ENCODE measurements at regions not wholly inside any gene's neighbourhood (a gene's known extent, or its start where the extent isn't known, plus 50 kb on each side); places are given as distances from the start of the nearest gene placed in this dataset.

DNA sequence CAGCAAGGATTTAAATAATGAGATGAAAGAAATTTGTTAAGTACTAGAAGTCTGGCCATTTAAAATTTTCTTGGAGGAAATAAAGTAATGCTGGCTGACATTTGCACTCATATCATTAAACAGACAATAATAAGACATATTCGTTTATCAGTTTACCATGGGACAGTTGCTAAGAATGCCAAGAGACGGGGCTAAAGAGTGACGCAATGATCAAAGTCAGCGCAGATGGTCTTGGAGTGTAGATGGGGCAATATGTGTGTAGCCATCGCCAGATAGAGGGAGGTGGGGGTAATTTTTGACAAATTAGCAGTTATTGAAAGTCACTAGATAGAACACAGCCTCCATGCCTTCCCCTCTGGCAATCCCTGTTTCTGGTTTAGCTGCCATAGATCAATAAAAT is 413.2 kb upstream of the JAG1 start:
- TF ChIP-seq FOXP2 (optimal IDR thresholded peaks at IDR 0.05; ENCODE audit: borderline replicate concordance, extremely low read depth, extremely low read length, insufficient read depth) (no peak), TAF1 (IDR thresholded peaks at IDR 0.05; ENCODE audit: borderline replicate concordance, insufficient read depth, low read length) (no peak), POLR2AphosphoS5 (IDR thresholded peaks at IDR 0.05; ENCODE audit: low read depth, low read length) (no peak), SIN3A (IDR thresholded peaks at IDR 0.05; ENCODE audit: borderline replicate concordance, insufficient read depth, low read length) (no peak)
- TF ChIP-seq, protein P1, sequence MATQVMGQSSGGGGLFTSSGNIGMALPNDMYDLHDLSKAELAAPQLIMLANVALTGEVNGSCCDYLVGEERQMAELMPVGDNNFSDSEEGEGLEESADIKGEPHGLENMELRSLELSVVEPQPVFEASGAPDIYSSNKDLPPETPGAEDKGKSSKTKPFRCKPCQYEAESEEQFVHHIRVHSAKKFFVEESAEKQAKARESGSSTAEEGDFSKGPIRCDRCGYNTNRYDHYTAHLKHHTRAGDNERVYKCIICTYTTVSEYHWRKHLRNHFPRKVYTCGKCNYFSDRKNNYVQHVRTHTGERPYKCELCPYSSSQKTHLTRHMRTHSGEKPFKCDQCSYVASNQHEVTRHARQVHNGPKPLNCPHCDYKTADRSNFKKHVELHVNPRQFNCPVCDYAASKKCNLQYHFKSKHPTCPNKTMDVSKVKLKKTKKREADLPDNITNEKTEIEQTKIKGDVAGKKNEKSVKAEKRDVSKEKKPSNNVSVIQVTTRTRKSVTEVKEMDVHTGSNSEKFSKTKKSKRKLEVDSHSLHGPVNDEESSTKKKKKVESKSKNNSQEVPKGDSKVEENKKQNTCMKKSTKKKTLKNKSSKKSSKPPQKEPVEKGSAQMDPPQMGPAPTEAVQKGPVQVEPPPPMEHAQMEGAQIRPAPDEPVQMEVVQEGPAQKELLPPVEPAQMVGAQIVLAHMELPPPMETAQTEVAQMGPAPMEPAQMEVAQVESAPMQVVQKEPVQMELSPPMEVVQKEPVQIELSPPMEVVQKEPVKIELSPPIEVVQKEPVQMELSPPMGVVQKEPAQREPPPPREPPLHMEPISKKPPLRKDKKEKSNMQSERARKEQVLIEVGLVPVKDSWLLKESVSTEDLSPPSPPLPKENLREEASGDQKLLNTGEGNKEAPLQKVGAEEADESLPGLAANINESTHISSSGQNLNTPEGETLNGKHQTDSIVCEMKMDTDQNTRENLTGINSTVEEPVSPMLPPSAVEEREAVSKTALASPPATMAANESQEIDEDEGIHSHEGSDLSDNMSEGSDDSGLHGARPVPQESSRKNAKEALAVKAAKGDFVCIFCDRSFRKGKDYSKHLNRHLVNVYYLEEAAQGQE (IDR thresholded peaks at IDR 0.05; ENCODE audit: insufficient read depth in 1 of 2, low read depth in 2 of 2, low read length in 2 of 2), result no peak

DNA sequence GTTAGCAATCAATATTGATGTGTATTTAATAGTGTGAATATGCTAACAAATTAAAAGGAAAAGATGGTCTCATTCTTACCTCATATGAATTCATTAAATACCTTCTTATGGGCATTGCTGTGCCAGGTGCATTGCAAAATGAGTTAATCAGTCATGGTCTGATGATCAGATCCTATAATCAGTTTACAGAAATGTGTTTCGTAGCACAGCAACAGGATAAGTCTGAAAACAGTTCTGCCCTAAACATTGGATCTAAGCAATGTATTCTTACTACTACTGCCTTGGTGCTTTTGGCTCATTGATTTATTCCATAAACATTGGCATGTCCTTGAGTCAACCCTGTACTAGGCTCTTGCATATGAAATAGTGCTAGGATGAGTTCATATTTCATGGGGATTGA is 417.0 kb upstream of the JAG1 start:
- TF ChIP-seq POLR2AphosphoS5 (IDR thresholded peaks at IDR 0.05; ENCODE audit: low read depth, low read length) (no peak), SIN3A (IDR thresholded peaks at IDR 0.05; ENCODE audit: borderline replicate concordance, insufficient read depth, low read length) (no peak), FOXP2 (optimal IDR thresholded peaks at IDR 0.05; ENCODE audit: borderline replicate concordance, extremely low read depth, extremely low read length, insufficient read depth) (no peak), TAF1 (IDR thresholded peaks at IDR 0.05; ENCODE audit: borderline replicate concordance, insufficient read depth, low read length) (no peak)
- TF ChIP-seq, protein P1 (IDR thresholded peaks at IDR 0.05; ENCODE audit: insufficient read depth in 1 of 2, low read depth in 2 of 2, low read length in 2 of 2), result no peak

DNA sequence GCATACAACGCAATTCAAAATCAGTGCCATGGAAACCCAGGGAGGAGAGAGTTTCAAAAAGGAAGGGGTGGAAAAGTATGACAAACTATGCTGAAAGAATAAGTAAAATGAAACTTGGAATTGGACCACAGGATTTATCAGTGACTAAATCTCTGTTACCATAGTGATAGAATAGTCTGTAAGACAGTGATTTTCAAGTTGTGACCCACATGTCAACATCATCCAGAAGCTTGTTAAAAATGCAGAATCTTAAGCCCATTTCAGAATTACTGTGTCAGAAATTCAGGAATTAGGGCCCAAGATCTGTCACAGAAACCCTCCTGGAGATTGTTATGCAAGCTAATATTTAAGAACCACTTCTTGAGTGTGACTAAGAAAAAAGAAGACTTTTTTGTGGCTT is 417.7 kb upstream of the JAG1 start:
- TF ChIP-seq FOXP2 (optimal IDR thresholded peaks at IDR 0.05; ENCODE audit: borderline replicate concordance, extremely low read depth, extremely low read length, insufficient read depth) (no peak), TAF1 (IDR thresholded peaks at IDR 0.05; ENCODE audit: borderline replicate concordance, insufficient read depth, low read length) (no peak), POLR2AphosphoS5 (IDR thresholded peaks at IDR 0.05; ENCODE audit: low read depth, low read length) (no peak), SIN3A (IDR thresholded peaks at IDR 0.05; ENCODE audit: borderline replicate concordance, insufficient read depth, low read length) (no peak)
- TF ChIP-seq, protein P1 (IDR thresholded peaks at IDR 0.05; ENCODE audit: insufficient read depth in 1 of 2, low read depth in 2 of 2, low read length in 2 of 2), result no peak

DNA sequence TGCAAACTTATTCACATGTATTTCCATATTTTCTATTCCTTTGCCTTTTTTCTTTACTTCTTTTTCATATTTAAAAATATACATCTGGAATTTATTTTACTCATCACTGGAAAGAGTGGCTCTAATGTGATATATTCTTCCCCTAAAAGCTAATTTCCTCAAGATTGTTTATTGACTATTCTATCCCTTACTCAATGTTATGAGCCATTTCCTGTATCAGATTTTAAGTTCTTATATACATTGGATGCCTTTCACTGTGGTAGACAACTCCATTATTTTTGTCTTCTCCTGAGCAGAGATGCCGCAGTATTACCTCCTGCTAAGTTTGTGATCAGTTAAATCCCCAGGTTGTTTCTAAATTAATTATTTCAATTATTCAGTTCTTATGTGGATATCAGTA is 418.4 kb upstream of the JAG1 start:
- TF ChIP-seq, protein P1 (IDR thresholded peaks at IDR 0.05; ENCODE audit: insufficient read depth in 1 of 2, low read depth in 2 of 2, low read length in 2 of 2), result no peak
- TF ChIP-seq FOXP2 (optimal IDR thresholded peaks at IDR 0.05; ENCODE audit: borderline replicate concordance, extremely low read depth, extremely low read length, insufficient read depth), result no peak
- TF ChIP-seq TAF1 (IDR thresholded peaks at IDR 0.05; ENCODE audit: borderline replicate concordance, insufficient read depth, low read length), result no peak
- TF ChIP-seq SIN3A (IDR thresholded peaks at IDR 0.05; ENCODE audit: borderline replicate concordance, insufficient read depth, low read length), result no peak
- TF ChIP-seq POLR2AphosphoS5 (IDR thresholded peaks at IDR 0.05; ENCODE audit: low read depth, low read length), result no peak

DNA sequence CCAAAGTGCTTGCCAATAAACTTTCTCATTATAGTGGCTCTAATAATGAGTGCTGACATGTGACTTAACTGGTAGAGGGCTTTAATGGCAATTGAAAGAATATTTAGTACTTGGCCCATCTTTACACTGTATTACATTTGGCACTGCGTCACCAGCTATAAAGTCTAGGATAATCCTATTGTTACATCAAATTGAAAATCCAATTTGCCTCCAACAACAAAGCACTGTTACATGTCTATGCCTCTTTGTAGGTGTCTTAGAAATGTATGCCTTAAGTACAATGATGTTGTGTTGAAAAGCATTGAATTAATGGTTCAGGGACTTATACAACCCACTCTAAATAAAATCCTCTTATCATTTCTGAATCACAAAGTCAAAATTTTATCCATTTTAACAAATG is 420.4 kb upstream of the JAG1 start:
- TF ChIP-seq FOXP2 (optimal IDR thresholded peaks at IDR 0.05; ENCODE audit: borderline replicate concordance, extremely low read depth, extremely low read length, insufficient read depth) (no peak), TAF1 (IDR thresholded peaks at IDR 0.05; ENCODE audit: borderline replicate concordance, insufficient read depth, low read length) (no peak), SIN3A (IDR thresholded peaks at IDR 0.05; ENCODE audit: borderline replicate concordance, insufficient read depth, low read length) (no peak), POLR2AphosphoS5 (IDR thresholded peaks at IDR 0.05; ENCODE audit: low read depth, low read length) (no peak)
- TF ChIP-seq, protein P1 (IDR thresholded peaks at IDR 0.05; ENCODE audit: insufficient read depth in 1 of 2, low read depth in 2 of 2, low read length in 2 of 2), result no peak
